WI38 (cell line): ENCODE measurements at regions not wholly inside any gene's neighbourhood (a gene's known extent, or its start where the extent isn't known, plus 50 kb on each side); places are given as distances from the start of the nearest gene placed in this dataset.

Experiments
- H3K4me3 ChIP-seq: 2 replicates; pipeline ENCODE4 v1.5.1; 2011; ENCODE audit warnings: low read depth, mild to moderate bottlenecking, control low read depth, low read length
- TF ChIP-seq, protein P1 (sequence below): IDR thresholded peaks from 2 replicates; pipeline ENCODE4 v1.5.1; 2012; ENCODE audit warnings: low read depth, mild to moderate bottlenecking, control low read depth, low read length

DNA sequence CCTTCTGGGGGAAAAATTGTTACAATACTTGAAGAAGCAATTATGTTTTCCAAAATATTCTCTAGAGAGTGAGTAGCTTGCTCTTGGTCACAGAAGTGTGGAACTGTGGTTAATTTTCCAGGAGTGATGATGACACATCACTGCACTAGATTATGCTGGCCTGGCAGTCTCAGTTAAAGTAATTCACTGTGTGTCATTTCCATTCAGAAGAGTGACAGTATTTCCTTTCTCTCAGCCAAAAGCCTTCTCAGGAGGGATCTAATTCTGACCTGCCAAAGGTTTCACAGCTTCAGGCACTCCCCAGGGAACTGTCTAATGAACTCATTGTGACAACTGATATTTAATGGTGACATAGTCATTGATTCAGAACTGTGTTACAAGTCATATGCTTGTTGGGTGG is 517.5 kb downstream of the TBC1D32 start:
- TF ChIP-seq, protein P1, sequence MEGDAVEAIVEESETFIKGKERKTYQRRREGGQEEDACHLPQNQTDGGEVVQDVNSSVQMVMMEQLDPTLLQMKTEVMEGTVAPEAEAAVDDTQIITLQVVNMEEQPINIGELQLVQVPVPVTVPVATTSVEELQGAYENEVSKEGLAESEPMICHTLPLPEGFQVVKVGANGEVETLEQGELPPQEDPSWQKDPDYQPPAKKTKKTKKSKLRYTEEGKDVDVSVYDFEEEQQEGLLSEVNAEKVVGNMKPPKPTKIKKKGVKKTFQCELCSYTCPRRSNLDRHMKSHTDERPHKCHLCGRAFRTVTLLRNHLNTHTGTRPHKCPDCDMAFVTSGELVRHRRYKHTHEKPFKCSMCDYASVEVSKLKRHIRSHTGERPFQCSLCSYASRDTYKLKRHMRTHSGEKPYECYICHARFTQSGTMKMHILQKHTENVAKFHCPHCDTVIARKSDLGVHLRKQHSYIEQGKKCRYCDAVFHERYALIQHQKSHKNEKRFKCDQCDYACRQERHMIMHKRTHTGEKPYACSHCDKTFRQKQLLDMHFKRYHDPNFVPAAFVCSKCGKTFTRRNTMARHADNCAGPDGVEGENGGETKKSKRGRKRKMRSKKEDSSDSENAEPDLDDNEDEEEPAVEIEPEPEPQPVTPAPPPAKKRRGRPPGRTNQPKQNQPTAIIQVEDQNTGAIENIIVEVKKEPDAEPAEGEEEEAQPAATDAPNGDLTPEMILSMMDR, result no peak
- no peak overlapping the region for H3K4me3 ChIP-seq

DNA sequence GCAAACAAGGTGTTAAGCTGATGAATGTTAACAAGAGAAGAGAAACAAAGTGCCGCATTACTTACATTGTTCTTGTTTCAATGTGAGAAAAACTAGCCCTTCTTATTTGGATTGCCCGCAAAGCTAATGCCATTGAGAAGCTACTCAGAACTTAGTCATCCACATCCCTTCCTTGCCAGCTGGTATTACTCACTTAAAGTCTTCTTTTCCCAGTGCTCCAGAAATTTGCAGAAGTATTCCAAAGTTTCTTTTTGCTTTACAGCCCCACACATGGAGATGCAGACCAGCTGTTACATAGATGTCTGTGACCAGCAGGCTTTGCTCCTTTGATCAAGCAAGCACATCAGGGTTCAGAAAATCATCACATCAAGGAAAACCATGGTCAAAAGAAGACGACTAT is 529.0 kb downstream of the TBC1D32 start:
- TF ChIP-seq, protein P1, result no peak
- no peak overlapping the region for H3K4me3 ChIP-seq

DNA sequence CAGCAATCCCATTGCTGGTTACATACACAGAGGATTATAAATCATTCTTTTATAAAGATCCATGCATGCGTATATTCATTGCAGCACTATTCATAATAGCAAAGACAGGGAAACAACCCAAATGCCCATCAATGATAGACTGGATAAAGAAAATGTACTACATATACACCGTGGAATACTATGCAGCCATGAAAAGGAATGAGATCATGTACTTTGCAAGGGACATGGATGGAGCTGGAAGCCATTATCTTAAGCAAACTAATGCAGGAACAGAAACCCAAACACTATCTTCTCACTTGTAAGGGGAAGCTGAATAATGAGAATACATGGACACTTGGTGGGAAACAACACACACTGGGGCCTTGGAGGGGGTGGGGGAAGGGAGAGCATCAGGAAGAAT is 529.7 kb downstream of the TBC1D32 start:
- no peak overlapping the region for H3K4me3 ChIP-seq
- TF ChIP-seq, protein P1, result no peak

DNA sequence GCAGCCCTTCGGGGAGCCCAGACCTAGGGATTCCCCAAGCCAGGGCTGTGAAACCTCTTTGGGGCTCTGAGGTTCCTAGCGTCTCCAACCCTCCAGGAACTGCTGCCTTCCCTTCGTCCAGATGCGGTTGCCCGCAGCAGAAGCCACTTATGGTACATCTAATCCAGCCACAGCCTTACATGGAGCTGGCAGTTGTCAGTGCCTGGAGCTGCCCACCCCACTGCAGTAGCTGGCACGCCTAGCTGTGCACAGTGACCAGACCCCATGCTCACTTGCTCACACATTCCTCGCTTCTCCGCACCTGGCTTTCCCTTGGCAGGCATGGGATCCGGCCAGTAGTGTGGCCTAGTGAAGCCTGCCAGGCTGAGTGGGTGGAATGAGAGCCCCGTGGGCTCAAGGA is 547.6 kb downstream of the TBC1D32 start:
- TF ChIP-seq, protein P1, result no peak
- H3K4me3 ChIP-seq, result no peak overlapping the region

DNA sequence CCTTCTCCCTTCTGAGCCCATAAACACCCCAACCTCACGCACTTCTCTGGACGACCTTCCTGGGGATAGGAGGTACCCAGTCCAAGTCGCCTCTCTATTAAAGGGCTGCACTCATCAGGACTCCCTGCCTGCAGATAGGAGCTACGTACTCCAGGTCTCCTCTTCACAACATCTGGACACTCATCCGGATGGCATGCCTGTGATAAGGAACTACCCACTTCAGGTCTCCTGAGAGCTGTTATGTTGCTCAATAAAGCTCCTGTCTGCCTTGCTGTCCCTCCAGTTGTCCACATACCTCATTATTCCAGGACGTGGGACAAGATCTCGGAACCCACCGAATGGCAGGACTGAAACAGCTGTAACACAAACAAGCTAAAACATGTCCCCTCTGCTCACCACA is 548.0 kb downstream of the TBC1D32 start:
- TF ChIP-seq, protein P1, result no peak
- H3K4me3 ChIP-seq, result no peak overlapping the region

DNA sequence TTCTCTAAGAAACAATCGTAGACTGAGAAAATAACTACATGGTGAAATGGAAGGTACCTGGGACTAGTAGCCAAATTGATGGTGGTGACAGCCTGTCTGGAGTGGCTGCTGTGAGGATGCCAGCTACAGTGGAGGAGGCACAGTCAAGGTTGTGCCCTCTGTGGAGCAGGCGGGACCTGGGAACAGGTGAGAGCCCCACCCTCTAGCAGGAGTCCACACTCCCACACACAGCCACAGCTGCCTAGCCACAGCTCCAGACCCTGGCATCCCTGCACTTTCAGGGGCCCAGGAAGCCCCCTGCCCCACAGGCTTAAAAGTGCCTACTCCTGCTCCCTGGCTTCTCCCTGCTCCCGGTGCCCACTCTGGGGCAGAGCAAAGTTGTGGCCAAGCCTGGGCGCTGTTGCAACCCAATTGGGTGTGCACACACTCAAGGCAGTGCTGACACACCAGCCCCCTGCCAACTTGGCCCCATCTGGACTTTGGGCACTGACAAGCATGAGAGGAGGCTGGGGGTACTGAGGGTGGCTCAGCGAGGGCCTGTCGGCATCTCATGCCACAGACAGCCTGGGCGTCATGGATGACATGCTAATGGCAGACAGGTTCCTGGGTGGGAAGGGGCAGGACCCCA is 548.7 kb downstream of the TBC1D32 start:
- H3K4me3 ChIP-seq, result no peak overlapping the region
- TF ChIP-seq, protein P1, result no peak

DNA sequence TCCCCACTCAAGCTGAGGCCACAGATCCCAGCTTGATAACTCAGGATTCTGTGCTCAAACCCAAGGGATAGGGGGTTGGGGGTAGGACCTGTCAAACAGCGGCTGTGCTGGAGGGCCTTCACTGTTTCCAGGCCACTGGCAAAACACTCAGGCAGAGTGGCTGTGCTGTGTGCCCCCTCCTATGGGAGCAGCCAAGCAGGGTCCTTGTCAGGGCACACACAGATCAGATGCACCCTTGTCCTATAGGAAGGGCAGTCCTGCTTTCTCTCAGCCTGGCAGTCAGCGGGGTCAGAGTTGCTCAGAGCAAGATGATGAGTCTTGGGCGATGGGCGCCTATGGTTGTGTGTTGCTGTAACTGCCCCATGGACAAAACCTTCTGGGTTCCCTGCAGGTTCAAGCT is 554.8 kb downstream of the TBC1D32 start:
- H3K4me3 ChIP-seq, result no peak overlapping the region
- TF ChIP-seq, protein P1, result no peak
